SU-DHL-6 (cell line): ENCODE measurements at regions not wholly inside any gene's neighbourhood (a gene's known extent, or its start where the extent isn't known, plus 50 kb on each side); places are given as distances from the start of the nearest gene placed in this dataset.

ENCODE experiments used
- EZH2phosphoT487 ChIP-seq: fragments of 200-600 bp; sonication (generic), shearing (Covaris generic); conservative IDR thresholded peaks from 2 replicates; pipeline ENCODE4 v1.6.1; 2018; ENCODE audit warnings: mild to moderate bottlenecking, antibody characterized with exemption, low read length, moderate library complexity, mixed read lengths
- TF ChIP-seq, protein P1 (sequence below): fragments of 200-600 bp; sonication (generic); IDR thresholded peaks from one replicate; pipeline ENCODE4 v1.5.1; 2017; ENCODE audit warnings: antibody characterized with exemption, mild to moderate bottlenecking, low read length, moderate library complexity; ENCODE audit not compliant: insufficient read depth, poor library complexity, severe bottlenecking

- TF ChIP-seq, protein P1, sequence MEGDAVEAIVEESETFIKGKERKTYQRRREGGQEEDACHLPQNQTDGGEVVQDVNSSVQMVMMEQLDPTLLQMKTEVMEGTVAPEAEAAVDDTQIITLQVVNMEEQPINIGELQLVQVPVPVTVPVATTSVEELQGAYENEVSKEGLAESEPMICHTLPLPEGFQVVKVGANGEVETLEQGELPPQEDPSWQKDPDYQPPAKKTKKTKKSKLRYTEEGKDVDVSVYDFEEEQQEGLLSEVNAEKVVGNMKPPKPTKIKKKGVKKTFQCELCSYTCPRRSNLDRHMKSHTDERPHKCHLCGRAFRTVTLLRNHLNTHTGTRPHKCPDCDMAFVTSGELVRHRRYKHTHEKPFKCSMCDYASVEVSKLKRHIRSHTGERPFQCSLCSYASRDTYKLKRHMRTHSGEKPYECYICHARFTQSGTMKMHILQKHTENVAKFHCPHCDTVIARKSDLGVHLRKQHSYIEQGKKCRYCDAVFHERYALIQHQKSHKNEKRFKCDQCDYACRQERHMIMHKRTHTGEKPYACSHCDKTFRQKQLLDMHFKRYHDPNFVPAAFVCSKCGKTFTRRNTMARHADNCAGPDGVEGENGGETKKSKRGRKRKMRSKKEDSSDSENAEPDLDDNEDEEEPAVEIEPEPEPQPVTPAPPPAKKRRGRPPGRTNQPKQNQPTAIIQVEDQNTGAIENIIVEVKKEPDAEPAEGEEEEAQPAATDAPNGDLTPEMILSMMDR: no peak
- no peak for TF ChIP-seq EZH2phosphoT487
Observed at GRCh38 chr9:21567926-21568325, 85.8 kb upstream of the IFNE start.
